AG04450 (cell line): ENCODE measurements at regions not wholly inside any gene's neighbourhood (a gene's known extent, or its start where the extent isn't known, plus 50 kb on each side); places are given as distances from the start of the nearest gene placed in this dataset.

Experiments
- CTCF ChIA-PET: fragments of 300-600, 350-600 bp; formaldehyde crosslinking; extraction: SDS; loops from one replicate; lab custom pipeline; 2022; ENCODE audit warnings: antibody characterized with exemption, inconsistent platforms; lab: Charles Lee
- POLR2A ChIA-PET: fragments of 350-600 bp; formaldehyde crosslinking; extraction: SDS; loops from one replicate; lab custom pipeline; 2021; ENCODE audit warnings: antibody characterized with exemption, inconsistent platforms; lab: Yijun Ruan, JAX
- DNase-seq: peaks from one replicate; pipeline ENCODE4 v3.0.0-alpha.2; 2011; ENCODE audit warnings: low read depth, low spot score
- H3K27ac ChIP-seq: one replicate; pipeline ENCODE4 v1.5.1; 2012; ENCODE audit warnings: low read depth, low read length, control low read depth
- H3K27me3 ChIP-seq: one replicate; pipeline ENCODE4 v1.6.0; 2012; ENCODE audit warnings: low read length; ENCODE audit not compliant: control insufficient read depth, insufficient read depth
- H3K4me3 ChIP-seq: 2 replicates; pipeline ENCODE4 v1.5.1; 2011; ENCODE audit warnings: mild to moderate bottlenecking, low read depth, low read length, control low read depth
- H3K9me3 ChIP-seq: 2 replicates; pipeline ENCODE4 v1.5.1; 2012; ENCODE audit warnings: low read length; ENCODE audit not compliant: control insufficient read depth, insufficient read depth
- TF ChIP-seq, protein P1 (sequence below): IDR thresholded peaks from 2 replicates; pipeline ENCODE4 v1.5.1; 2011; ENCODE audit warnings: low read depth, low read length, control low read depth, inconsistent platforms

DNA sequence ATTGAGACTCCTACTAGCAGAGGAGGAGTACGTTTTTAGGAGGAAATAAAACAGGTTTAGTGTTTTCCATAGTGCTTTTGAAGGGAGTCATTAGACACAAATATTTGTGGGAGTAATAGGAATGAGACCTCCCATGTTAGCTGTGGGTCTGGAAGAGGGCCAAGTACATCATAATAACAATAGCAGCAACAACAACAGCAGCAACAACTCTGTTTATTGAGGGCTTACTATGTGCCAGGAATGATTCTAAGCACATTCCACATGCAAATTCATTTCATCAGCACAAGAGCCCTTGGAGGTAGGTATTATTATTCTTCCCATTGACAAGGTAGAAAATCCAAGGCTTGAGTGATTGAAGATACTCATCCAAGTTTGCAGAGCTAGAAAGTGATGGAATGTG, 384.2 kb upstream of the RPS23 start:
- no peak for DNase-seq
- no peaks in the 10 kb centered on the region for H3K9me3 ChIP-seq
- no peak overlapping the region for H3K27ac ChIP-seq
- TF ChIP-seq, protein P1, sequence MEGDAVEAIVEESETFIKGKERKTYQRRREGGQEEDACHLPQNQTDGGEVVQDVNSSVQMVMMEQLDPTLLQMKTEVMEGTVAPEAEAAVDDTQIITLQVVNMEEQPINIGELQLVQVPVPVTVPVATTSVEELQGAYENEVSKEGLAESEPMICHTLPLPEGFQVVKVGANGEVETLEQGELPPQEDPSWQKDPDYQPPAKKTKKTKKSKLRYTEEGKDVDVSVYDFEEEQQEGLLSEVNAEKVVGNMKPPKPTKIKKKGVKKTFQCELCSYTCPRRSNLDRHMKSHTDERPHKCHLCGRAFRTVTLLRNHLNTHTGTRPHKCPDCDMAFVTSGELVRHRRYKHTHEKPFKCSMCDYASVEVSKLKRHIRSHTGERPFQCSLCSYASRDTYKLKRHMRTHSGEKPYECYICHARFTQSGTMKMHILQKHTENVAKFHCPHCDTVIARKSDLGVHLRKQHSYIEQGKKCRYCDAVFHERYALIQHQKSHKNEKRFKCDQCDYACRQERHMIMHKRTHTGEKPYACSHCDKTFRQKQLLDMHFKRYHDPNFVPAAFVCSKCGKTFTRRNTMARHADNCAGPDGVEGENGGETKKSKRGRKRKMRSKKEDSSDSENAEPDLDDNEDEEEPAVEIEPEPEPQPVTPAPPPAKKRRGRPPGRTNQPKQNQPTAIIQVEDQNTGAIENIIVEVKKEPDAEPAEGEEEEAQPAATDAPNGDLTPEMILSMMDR: no peak
- peaks cover 2% of the 10 kb centered on the region for H3K27me3 ChIP-seq
- ChIA-PET CTCF (no interaction called here), POLR2A (no interaction called here)
- no peak overlapping the region for H3K4me3 ChIP-seq

DNA sequence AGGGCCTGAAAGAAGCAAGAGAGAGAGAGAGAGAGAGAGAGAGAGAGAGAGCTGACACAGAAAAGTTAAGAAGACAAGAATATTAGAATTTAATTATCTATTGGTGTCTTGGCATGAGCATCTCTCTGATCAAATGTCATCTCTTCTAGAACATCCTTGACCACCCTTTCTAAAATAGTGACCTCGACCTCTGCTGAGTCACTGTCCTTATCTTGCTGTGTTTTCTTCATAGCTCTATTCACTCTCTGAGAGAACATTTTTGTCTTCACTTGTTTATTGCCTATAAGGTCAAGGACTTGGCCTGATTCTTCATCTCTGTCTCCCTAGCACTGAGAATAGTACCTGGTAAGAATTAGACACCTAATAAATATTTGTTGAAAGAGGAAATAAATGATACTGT, 383.8 kb upstream of the RPS23 start:
- no peak overlapping the region for H3K27ac ChIP-seq
- TF ChIP-seq, protein P1: no peak
- POLR2A ChIA-PET: no interaction called here

DNA sequence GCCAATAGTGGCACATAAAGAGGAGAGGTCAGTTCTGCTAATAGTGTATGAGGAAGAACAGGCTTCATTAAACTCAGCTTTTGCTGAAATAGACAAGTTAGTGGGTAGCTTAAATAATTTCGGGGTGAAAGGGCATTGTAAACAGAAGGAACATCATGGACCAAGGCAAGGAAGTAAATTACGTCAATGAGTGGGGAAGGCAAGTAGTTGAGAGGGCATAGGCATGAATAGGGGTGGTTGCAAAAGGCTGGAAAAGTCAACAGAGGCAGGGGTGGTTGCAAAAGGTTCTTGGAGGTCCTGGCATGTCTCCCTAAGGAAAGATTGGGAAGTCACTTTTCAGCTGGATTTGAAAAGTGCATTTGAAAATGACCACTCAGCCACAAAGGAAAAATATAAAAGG, 383.3 kb upstream of the RPS23 start:
- POLR2A ChIA-PET: no interaction called here
- no peak overlapping the region for H3K4me3 ChIP-seq
- DNase-seq: no peak
- H3K27ac ChIP-seq: no peak overlapping the region
- CTCF ChIA-PET: no interaction called here
- H3K9me3 ChIP-seq: no peaks in the 10 kb centered on the region
- TF ChIP-seq, protein P1: no peak
- H3K27me3 ChIP-seq: peaks cover 7% of the 10 kb centered on the region

More for the DNA sequence above, 383.8 kb upstream of the RPS23 start:
- H3K9me3 ChIP-seq: no peaks in the 10 kb centered on the region
- peaks cover 4% of the 10 kb centered on the region for H3K27me3 ChIP-seq
- DNase-seq: no peak
- CTCF ChIA-PET: no interaction called here
- H3K4me3 ChIP-seq: no peak overlapping the region

DNA sequence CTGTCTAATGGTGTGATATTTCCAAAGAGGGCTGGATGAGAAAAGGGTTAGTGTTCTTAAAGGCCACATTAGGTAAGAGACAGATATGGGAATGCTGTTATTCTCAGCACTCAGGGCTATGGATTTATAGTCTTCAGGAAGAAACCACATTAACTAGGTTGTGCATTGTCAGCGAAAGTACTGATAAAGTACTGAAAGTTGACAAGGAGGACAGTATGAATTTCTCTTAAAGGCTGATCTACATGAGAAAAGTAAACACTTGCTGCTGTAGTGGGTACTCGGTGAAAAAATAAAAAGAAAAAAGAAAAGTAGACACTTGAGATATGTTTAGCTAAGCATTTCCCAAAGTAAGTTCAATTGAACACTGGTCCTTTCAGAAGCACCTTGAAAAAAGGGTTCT, 381.0 kb upstream of the RPS23 start:
- DNase-seq: no peak
- peaks cover 12% of the 10 kb centered on the region for H3K27me3 ChIP-seq
- CTCF ChIA-PET: interaction anchor here (1.2 kb wide), 1 partner anchor 307 kb away, joined by 3 read pairs; no protein-coding TSS in a partner anchor
- H3K9me3 ChIP-seq: no peaks in the 10 kb centered on the region
- no peak overlapping the region for H3K4me3 ChIP-seq
- POLR2A ChIA-PET: no interaction called here
- H3K27ac ChIP-seq: no peak overlapping the region
- TF ChIP-seq, protein P1: no peak

DNA sequence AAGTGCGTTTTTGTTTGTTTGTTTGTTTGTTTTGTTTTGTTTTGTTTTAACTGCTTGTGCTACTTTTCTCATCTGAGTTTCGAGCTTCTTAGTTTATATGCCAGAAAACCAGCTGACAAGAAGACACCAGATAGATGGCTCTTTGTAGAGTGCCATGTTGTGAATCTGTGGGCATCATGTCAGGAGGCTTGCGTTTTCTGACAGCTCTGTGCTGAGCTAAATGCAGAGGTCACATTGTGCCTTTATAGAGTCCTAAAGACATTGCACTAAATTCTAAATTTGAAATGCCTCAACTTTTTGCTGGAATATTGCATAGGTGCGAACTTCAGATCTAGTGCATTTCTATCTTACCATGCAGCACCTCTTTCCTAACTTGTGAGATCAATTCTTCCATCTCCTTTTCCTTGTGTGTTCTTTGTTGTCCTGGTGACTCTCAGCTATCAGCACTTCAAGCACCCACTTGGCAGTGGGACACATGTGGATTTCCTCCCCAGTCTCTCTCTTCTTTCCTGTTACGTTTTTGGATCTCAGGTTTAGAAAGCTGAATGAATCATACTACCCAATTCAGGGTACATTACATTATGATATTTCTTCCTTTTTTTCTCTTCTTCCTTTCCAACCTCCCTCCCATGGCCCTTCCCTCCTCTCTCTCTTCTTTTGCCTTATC, 379.0 kb upstream of the RPS23 start:
- no peak for DNase-seq
- ChIA-PET POLR2A (no interaction called here), CTCF (interaction anchor here (2.4 kb wide), 1 partner anchor 15 kb away, joined by 11 read pairs; no protein-coding TSS in a partner anchor)
- Histone ChIP-seq H3K9me3 (no peaks in the 10 kb centered on the region), H3K27me3 (peaks cover 12% of the 10 kb centered on the region), H3K27ac (no peak overlapping the region), H3K4me3 (no peak overlapping the region)
- TF ChIP-seq, protein P1: no peak
